GM19023 (cell line): ENCODE measurements at regions not wholly inside any gene's neighbourhood (a gene's known extent, or its start where the extent isn't known, plus 50 kb on each side); places are given as distances from the start of the nearest gene placed in this dataset.

Experiments
- ATAC-seq: cut with Tn5 transposase; IDR thresholded peaks from one replicate; pipeline ENCODE4 v1.9.1; 2021; ENCODE audit warnings: mild to moderate bottlenecking, moderate library complexity; ENCODE audit not compliant: unreplicated experiment

GRCh38 chr11:104291646-104292045 is 127.7 kb upstream of the PDGFD start:
- ATAC-seq = no peak

- no peak for ATAC-seq
Observed at GRCh38 chr11:104286129-104286528, 122.2 kb upstream of the PDGFD start.

- no peak for ATAC-seq
Observed at GRCh38 chr11:104279587-104279986, 115.6 kb upstream of the PDGFD start.

- no peak for ATAC-seq
Observed at GRCh38 chr11:104275992-104276391, 112.0 kb upstream of the PDGFD start.

GRCh38 chr11:104260456-104260855 is 96.5 kb upstream of the PDGFD start:
- no peak for ATAC-seq

- no peak for ATAC-seq
Observed at GRCh38 chr11:104259121-104259610, 95.2 kb upstream of the PDGFD start.

- ATAC-seq = no peak
Observed at GRCh38 chr11:104256525-104256924, 92.6 kb upstream of the PDGFD start.

- ATAC-seq = no peak
Observed at GRCh38 chr11:104254347-104254746, 90.4 kb upstream of the PDGFD start.

GRCh38 chr11:104246590-104246989 is 82.6 kb upstream of the PDGFD start:
- ATAC-seq = no peak

GRCh38 chr11:104238916-104239315 is 75.0 kb upstream of the PDGFD start:
- ATAC-seq = no peak

- ATAC-seq = no peak
Observed at GRCh38 chr11:104225047-104225446, 61.1 kb upstream of the PDGFD start.

GRCh38 chr11:104222464-104222863 is 58.5 kb upstream of the PDGFD start:
- ATAC-seq = no peak

GRCh38 chr11:104221455-104221854 is 57.5 kb upstream of the PDGFD start:
- no peak for ATAC-seq

- no peak for ATAC-seq
Observed at GRCh38 chr11:104219096-104219495, 55.1 kb upstream of the PDGFD start.

GRCh38 chr11:104214517-104214916 is 50.6 kb upstream of the PDGFD start:
- ATAC-seq = no peak
